Activated naive CD4-positive, alpha-beta T cell treated with anti-CD3 and anti-CD28 coated beads, Interleukin-2, amount 10 ng/mL, durations not matched to agents 7 days and 5 days (primary cell): ENCODE measurements at regions not wholly inside any gene's neighbourhood (a gene's known extent, or its start where the extent isn't known, plus 50 kb on each side); places are given as distances from the start of the nearest gene placed in this dataset.

Experiments
- CTCF ChIA-PET: fragments of 350-600 bp; sonication (Branson Sonifier 250); formaldehyde crosslinking; loops from one replicate; lab custom pipeline; 2021; ENCODE audit warnings: antibody characterized with exemption; lab: Charles Lee
- DNase-seq: peaks from one replicate; pipeline ENCODE4 v3.0.0-alpha.2; 2020
- H3K27ac Mint-ChIP-seq: one replicate; pipeline ENCODE4 v1.8.0; 2021; ENCODE audit warnings: mild to moderate bottlenecking, moderate library complexity, mixed read lengths
- H3K27me3 Mint-ChIP-seq: one replicate; pipeline ENCODE4 v1.8.0; 2021; ENCODE audit warnings: mild to moderate bottlenecking, mixed read lengths
- H3K36me3 Mint-ChIP-seq: one replicate; pipeline ENCODE4 v1.8.0; 2021; ENCODE audit warnings: mixed read lengths
- H3K4me1 Mint-ChIP-seq: one replicate; pipeline ENCODE4 v1.8.0; 2021; ENCODE audit warnings: mixed read lengths
- H3K4me3 Mint-ChIP-seq: one replicate; pipeline ENCODE4 v1.8.0; 2021; ENCODE audit warnings: mild to moderate bottlenecking, moderate library complexity, mixed read lengths
- H3K9me3 Mint-ChIP-seq: one replicate; pipeline ENCODE4 v1.8.0; 2021; ENCODE audit warnings: mixed read lengths

GRCh38 chr2:19549821-19550220, 191.4 kb upstream of the OSR1 start:
- no peak overlapping the region for H3K27ac Mint-ChIP-seq
- DNase-seq: no peak
- H3K27me3 Mint-ChIP-seq: peaks cover 3% of the 10 kb centered on the region
- H3K36me3 Mint-ChIP-seq: no peaks in the 10 kb centered on the region
- H3K4me1 Mint-ChIP-seq: no peaks in the 10 kb centered on the region
- no peaks in the 10 kb centered on the region for H3K9me3 Mint-ChIP-seq
- CTCF ChIA-PET: no interaction called here
- no peak overlapping the region for H3K4me3 Mint-ChIP-seq

GRCh38 chr2:19548116-19548515, 189.7 kb upstream of the OSR1 start:
- H3K9me3 Mint-ChIP-seq: no peaks in the 10 kb centered on the region
- no peak for DNase-seq
- H3K4me1 Mint-ChIP-seq: no peaks in the 10 kb centered on the region
- no peaks in the 10 kb centered on the region for H3K36me3 Mint-ChIP-seq
- CTCF ChIA-PET: no interaction called here
- H3K27ac Mint-ChIP-seq: no peak overlapping the region
- H3K4me3 Mint-ChIP-seq: no peak overlapping the region
- H3K27me3 Mint-ChIP-seq: no peaks in the 10 kb centered on the region

GRCh38 chr2:19547321-19547720, 188.9 kb upstream of the OSR1 start:
- H3K4me1 Mint-ChIP-seq: no peaks in the 10 kb centered on the region
- H3K4me3 Mint-ChIP-seq: no peak overlapping the region
- no peak overlapping the region for H3K27ac Mint-ChIP-seq
- no peak for DNase-seq
- no peaks in the 10 kb centered on the region for H3K27me3 Mint-ChIP-seq
- H3K9me3 Mint-ChIP-seq: no peaks in the 10 kb centered on the region
- CTCF ChIA-PET: no interaction called here
- no peaks in the 10 kb centered on the region for H3K36me3 Mint-ChIP-seq

- Mint-ChIP-seq H3K27me3 (no peaks in the 10 kb centered on the region), H3K4me3 (no peak overlapping the region), H3K9me3 (no peaks in the 10 kb centered on the region), H3K36me3 (no peaks in the 10 kb centered on the region), H3K27ac (no peak overlapping the region), H3K4me1 (no peaks in the 10 kb centered on the region)
- CTCF ChIA-PET: no interaction called here
- DNase-seq: no peak
Measured at GRCh38 chr2:19545507-19545906, 187.1 kb upstream of the OSR1 start.

GRCh38 chr2:19543663-19544383, 185.4 kb upstream of the OSR1 start:
- no peak overlapping the region for H3K27ac Mint-ChIP-seq

GRCh38 chr2:19542796-19543662, 184.6 kb upstream of the OSR1 start:
- H3K4me1 Mint-ChIP-seq: no peaks in the 10 kb centered on the region
- CTCF ChIA-PET: no interaction called here
- H3K4me3 Mint-ChIP-seq: no peak overlapping the region
- no peak overlapping the region for H3K27ac Mint-ChIP-seq
- H3K9me3 Mint-ChIP-seq: no peaks in the 10 kb centered on the region
- no peaks in the 10 kb centered on the region for H3K27me3 Mint-ChIP-seq
- DNase-seq: no peak
- no peaks in the 10 kb centered on the region for H3K36me3 Mint-ChIP-seq

More at GRCh38 chr2:19543663-19544383, 185.4 kb upstream of the OSR1 start:
- Mint-ChIP-seq H3K4me1 (no peaks in the 10 kb centered on the region), H3K27me3 (no peaks in the 10 kb centered on the region), H3K4me3 (no peak overlapping the region), H3K9me3 (no peaks in the 10 kb centered on the region), H3K36me3 (no peaks in the 10 kb centered on the region)
- CTCF ChIA-PET: no interaction called here
- no peak for DNase-seq

GRCh38 chr2:19541884-19542283, 183.5 kb upstream of the OSR1 start:
- no peak for DNase-seq
- Mint-ChIP-seq H3K9me3 (no peaks in the 10 kb centered on the region), H3K4me1 (no peaks in the 10 kb centered on the region), H3K27me3 (no peaks in the 10 kb centered on the region), H3K36me3 (no peaks in the 10 kb centered on the region), H3K27ac (no peak overlapping the region), H3K4me3 (no peak overlapping the region)
- CTCF ChIA-PET: no interaction called here

GRCh38 chr2:19540739-19541525, 182.5 kb upstream of the OSR1 start:
- no peak for DNase-seq
- no peak overlapping the region for H3K27ac Mint-ChIP-seq
- CTCF ChIA-PET: no interaction called here
- no peaks in the 10 kb centered on the region for H3K9me3 Mint-ChIP-seq
- H3K4me3 Mint-ChIP-seq: no peak overlapping the region
- no peaks in the 10 kb centered on the region for H3K4me1 Mint-ChIP-seq
- H3K27me3 Mint-ChIP-seq: peaks cover 7% of the 10 kb centered on the region
- no peaks in the 10 kb centered on the region for H3K36me3 Mint-ChIP-seq

GRCh38 chr2:19538411-19538963, 180.1 kb upstream of the OSR1 start:
- no peak overlapping the region for H3K27ac Mint-ChIP-seq
- H3K36me3 Mint-ChIP-seq: no peaks in the 10 kb centered on the region
- H3K4me3 Mint-ChIP-seq: no peak overlapping the region
- no peaks in the 10 kb centered on the region for H3K4me1 Mint-ChIP-seq
- peaks cover 7% of the 10 kb centered on the region for H3K27me3 Mint-ChIP-seq
- no peaks in the 10 kb centered on the region for H3K9me3 Mint-ChIP-seq
- CTCF ChIA-PET: no interaction called here
- DNase-seq: no peak

GRCh38 chr2:19536136-19536535, 177.7 kb upstream of the OSR1 start:
- H3K36me3 Mint-ChIP-seq: no peaks in the 10 kb centered on the region
- DNase-seq: no peak
- peaks cover 7% of the 10 kb centered on the region for H3K27me3 Mint-ChIP-seq
- H3K4me1 Mint-ChIP-seq: no peaks in the 10 kb centered on the region
- H3K9me3 Mint-ChIP-seq: no peaks in the 10 kb centered on the region
- H3K27ac Mint-ChIP-seq: no peak overlapping the region
- no peak overlapping the region for H3K4me3 Mint-ChIP-seq
- CTCF ChIA-PET: no interaction called here

GRCh38 chr2:19532547-19533196, 174.2 kb upstream of the OSR1 start:
- no peak for DNase-seq
- CTCF ChIA-PET: no interaction called here
- H3K9me3 Mint-ChIP-seq: no peaks in the 10 kb centered on the region
- H3K27me3 Mint-ChIP-seq: peaks cover 7% of the 10 kb centered on the region
- H3K4me1 Mint-ChIP-seq: no peaks in the 10 kb centered on the region
- H3K27ac Mint-ChIP-seq: no peak overlapping the region
- no peak overlapping the region for H3K4me3 Mint-ChIP-seq
- H3K36me3 Mint-ChIP-seq: no peaks in the 10 kb centered on the region

- Mint-ChIP-seq H3K4me1 (no peaks in the 10 kb centered on the region), H3K27me3 (no peaks in the 10 kb centered on the region), H3K9me3 (no peaks in the 10 kb centered on the region), H3K27ac (no peak overlapping the region), H3K36me3 (no peaks in the 10 kb centered on the region), H3K4me3 (no peak overlapping the region)
- CTCF ChIA-PET: no interaction called here
- DNase-seq: no peak
Measured at GRCh38 chr2:19529677-19530076, 171.3 kb upstream of the OSR1 start.

GRCh38 chr2:19527771-19528170, 169.3 kb upstream of the OSR1 start:
- H3K4me1 Mint-ChIP-seq: no peaks in the 10 kb centered on the region
- H3K27me3 Mint-ChIP-seq: no peaks in the 10 kb centered on the region
- H3K4me3 Mint-ChIP-seq: no peak overlapping the region
- DNase-seq: no peak
- CTCF ChIA-PET: no interaction called here
- no peak overlapping the region for H3K27ac Mint-ChIP-seq
- no peaks in the 10 kb centered on the region for H3K36me3 Mint-ChIP-seq
- H3K9me3 Mint-ChIP-seq: no peaks in the 10 kb centered on the region

GRCh38 chr2:19525313-19525712, 166.9 kb upstream of the OSR1 start:
- H3K9me3 Mint-ChIP-seq: no peaks in the 10 kb centered on the region
- no peaks in the 10 kb centered on the region for H3K36me3 Mint-ChIP-seq
- CTCF ChIA-PET: no interaction called here
- DNase-seq: no peak
- no peak overlapping the region for H3K4me3 Mint-ChIP-seq
- H3K27me3 Mint-ChIP-seq: no peaks in the 10 kb centered on the region
- H3K27ac Mint-ChIP-seq: no peak overlapping the region
- no peaks in the 10 kb centered on the region for H3K4me1 Mint-ChIP-seq
